ENCODE measurements at regions not wholly inside any gene's neighbourhood (a gene's known extent, or its start where the extent isn't known, plus 50 kb on each side); places are given as distances from the start of the nearest gene placed in this dataset.

- H2AFZ ChIP-seq (ENCODE audit: low read depth, low read length, severe bottlenecking): no peak overlapping the region
- H3K27ac ChIP-seq (ENCODE audit: low read depth, low read length): no peak overlapping the region
- no peaks in the 10 kb centered on the region for H3K36me3 ChIP-seq (ENCODE audit: low read length)
- H3K9ac ChIP-seq (ENCODE audit: low read length): no peak overlapping the region
- no peak overlapping the region for H3K4me3 ChIP-seq (ENCODE audit: insufficient read depth, low read length, poor library complexity, severe bottlenecking)
- H4K20me1 ChIP-seq (ENCODE audit: low read depth, low read length): no peaks in the 10 kb centered on the region
- H3K79me2 ChIP-seq (ENCODE audit: insufficient read depth, low read length): no peaks in the 10 kb centered on the region
- H3F3A ChIP-seq (ENCODE audit: insufficient read depth): no peaks in the 10 kb centered on the region
- no peak overlapping the region for H3K4me2 ChIP-seq (ENCODE audit: low read depth, low read length, poor library complexity, severe bottlenecking)
- H3K9me2 ChIP-seq (replicated peaks; ENCODE audit: insufficient read depth, low read length): no peaks in the 10 kb centered on the region
- no peak for TF ChIP-seq EZH2phosphoT487 (conservative IDR thresholded peaks at IDR 0.05; ENCODE audit: low read length)
- no peak for TF ChIP-seq CTCF (IDR thresholded peaks at IDR 0.05; ENCODE audit: insufficient read depth, low read length, poor library complexity, severe bottlenecking)
- H3K9me3 ChIP-seq (ENCODE audit: insufficient read depth, low read length): no peaks in the 10 kb centered on the region
- H3K27me3 ChIP-seq (ENCODE audit: low read length): no peaks in the 10 kb centered on the region
Measured at GRCh38 chr15:91779960-91780359, 73.5 kb upstream of the SLCO3A1 start.

GRCh38 chr15:91780387-91780786 is 73.1 kb upstream of the SLCO3A1 start:
- H3K9me2 ChIP-seq (replicated peaks; ENCODE audit: insufficient read depth, low read length): no peaks in the 10 kb centered on the region
- no peaks in the 10 kb centered on the region for H3F3A ChIP-seq (ENCODE audit: insufficient read depth)
- no peak overlapping the region for H3K9ac ChIP-seq (ENCODE audit: low read length)
- no peak for TF ChIP-seq EZH2phosphoT487 (conservative IDR thresholded peaks at IDR 0.05; ENCODE audit: low read length)
- no peak for TF ChIP-seq CTCF (IDR thresholded peaks at IDR 0.05; ENCODE audit: insufficient read depth, low read length, poor library complexity, severe bottlenecking)
- H2AFZ ChIP-seq (ENCODE audit: low read depth, low read length, severe bottlenecking): no peak overlapping the region
- no peak overlapping the region for H3K4me3 ChIP-seq (ENCODE audit: insufficient read depth, low read length, poor library complexity, severe bottlenecking)
- H3K27ac ChIP-seq (ENCODE audit: low read depth, low read length): no peak overlapping the region
- H3K9me3 ChIP-seq (ENCODE audit: insufficient read depth, low read length): no peaks in the 10 kb centered on the region
- H3K27me3 ChIP-seq (ENCODE audit: low read length): no peaks in the 10 kb centered on the region
- no peaks in the 10 kb centered on the region for H3K79me2 ChIP-seq (ENCODE audit: insufficient read depth, low read length)
- H3K4me2 ChIP-seq (ENCODE audit: low read depth, low read length, poor library complexity, severe bottlenecking): no peak overlapping the region
- H4K20me1 ChIP-seq (ENCODE audit: low read depth, low read length): no peaks in the 10 kb centered on the region
- no peaks in the 10 kb centered on the region for H3K36me3 ChIP-seq (ENCODE audit: low read length)

- Histone ChIP-seq H3K9me2 (replicated peaks; ENCODE audit: insufficient read depth, low read length) (no peaks in the 10 kb centered on the region), H3K4me2 (ENCODE audit: low read depth, low read length, poor library complexity, severe bottlenecking) (no peak overlapping the region), H3K27ac (ENCODE audit: low read depth, low read length) (no peak overlapping the region), H3F3A (ENCODE audit: insufficient read depth) (no peaks in the 10 kb centered on the region), H3K79me2 (ENCODE audit: insufficient read depth, low read length) (no peaks in the 10 kb centered on the region), H3K9ac (ENCODE audit: low read length) (no peak overlapping the region), H3K36me3 (ENCODE audit: low read length) (no peaks in the 10 kb centered on the region), H3K27me3 (ENCODE audit: low read length) (no peaks in the 10 kb centered on the region), H4K20me1 (ENCODE audit: low read depth, low read length) (no peaks in the 10 kb centered on the region), H3K9me3 (ENCODE audit: insufficient read depth, low read length) (no peaks in the 10 kb centered on the region), H3K4me3 (ENCODE audit: insufficient read depth, low read length, poor library complexity, severe bottlenecking) (no peak overlapping the region), H2AFZ (ENCODE audit: low read depth, low read length, severe bottlenecking) (no peak overlapping the region)
- TF ChIP-seq EZH2phosphoT487 (conservative IDR thresholded peaks at IDR 0.05; ENCODE audit: low read length) (no peak), CTCF (IDR thresholded peaks at IDR 0.05; ENCODE audit: insufficient read depth, low read length, poor library complexity, severe bottlenecking) (no peak)
Measured at GRCh38 chr15:91782221-91782620, 71.3 kb upstream of the SLCO3A1 start.

Data from SU-DHL-6 (cell line).